GM10266 (cell line): ENCODE measurements at regions not wholly inside any gene's neighbourhood (a gene's known extent, or its start where the extent isn't known, plus 50 kb on each side); places are given as distances from the start of the nearest gene placed in this dataset.

Experiments
- DNase-seq: peaks from one replicate; pipeline ENCODE4 v3.0.0; 2012; ENCODE audit errors: extremely low spot score
- CTCF ChIP-seq: IDR thresholded peaks from 2 replicates; pipeline ENCODE4 v1.5.1; 2012; ENCODE audit warnings: mild to moderate bottlenecking, low read depth; ENCODE audit not compliant: control insufficient read depth, insufficient read depth; ENCODE audit errors: missing control alignments

DNA sequence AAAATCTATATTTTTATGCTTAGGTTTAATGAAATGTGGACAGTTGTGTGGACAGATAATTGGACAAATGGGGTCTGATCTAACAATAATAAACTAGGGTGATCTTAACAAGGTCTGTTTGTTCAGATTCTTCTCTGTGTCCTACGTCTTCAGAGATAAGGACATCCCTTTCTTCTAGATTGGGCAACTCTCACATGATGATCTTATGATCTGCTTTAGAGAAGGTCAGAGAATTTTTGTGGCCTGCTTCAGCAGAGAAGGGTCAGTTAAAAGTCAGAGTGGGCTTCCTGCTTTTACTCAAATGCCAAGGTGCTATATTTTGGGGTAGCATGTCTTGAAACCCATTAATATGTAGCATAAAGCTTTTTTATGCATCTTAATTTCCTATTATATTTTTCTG is 63.8 kb upstream of the RGMB start:
- no peak for DNase-seq
- no peak for TF ChIP-seq CTCF

GRCh38 chr5:98713027-98713426 is 60.4 kb upstream of the RGMB start:
- no peak for TF ChIP-seq CTCF
- no peak for DNase-seq

GRCh38 chr5:98713856-98714255 is 59.6 kb upstream of the RGMB start:
- DNase-seq, result no peak

GRCh38 chr5:98714710-98715288 is 58.7 kb upstream of the RGMB start:
- DNase-seq, result no peak
- no peak for TF ChIP-seq CTCF

More at GRCh38 chr5:98713856-98714255, 59.6 kb upstream of the RGMB start:
- no peak for TF ChIP-seq CTCF

- DNase-seq, result no peak
- no peak for TF ChIP-seq CTCF
Measured at GRCh38 chr5:98721231-98721928, 52.1 kb upstream of the RGMB start.

DNA sequence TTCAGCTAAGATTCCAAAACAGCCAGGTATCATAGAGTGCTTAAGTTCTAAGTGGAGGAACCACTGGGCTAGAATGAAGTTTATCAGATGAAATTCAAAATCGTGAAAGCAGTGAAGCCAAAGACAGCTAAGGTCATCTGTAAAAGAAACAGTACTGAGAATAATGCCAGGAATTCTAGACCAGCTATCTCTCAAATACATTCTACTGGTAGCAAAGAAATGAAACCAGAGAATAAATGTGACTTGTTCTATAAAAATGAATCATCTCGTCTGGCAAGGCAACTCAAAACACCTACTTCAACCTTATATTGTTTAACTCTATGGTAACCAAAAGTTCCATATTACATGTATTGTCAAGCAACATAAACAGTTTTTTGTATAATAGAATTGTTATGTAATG is 51.3 kb upstream of the RGMB start:
- TF ChIP-seq CTCF, result no peak
- DNase-seq, result no peak

DNA sequence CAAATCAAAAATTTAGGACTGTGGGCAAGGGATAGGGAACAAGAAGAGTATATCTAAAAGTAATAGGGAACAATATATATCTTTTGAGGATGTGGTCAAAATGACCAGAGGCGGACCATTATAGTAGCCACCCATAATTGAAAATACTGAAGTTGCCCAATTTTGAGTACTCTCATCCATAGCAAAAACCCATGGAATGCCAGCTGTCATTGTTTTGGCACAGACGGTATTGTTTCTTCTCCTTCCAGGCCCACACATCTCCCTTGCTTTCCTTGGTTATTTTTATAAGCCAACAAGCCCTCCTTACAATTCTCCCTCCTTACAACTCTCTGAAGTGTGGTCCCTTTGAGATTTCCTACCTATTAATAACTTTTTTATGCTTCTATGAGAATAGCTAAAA is 50.4 kb upstream of the RGMB start:
- no peak for DNase-seq
- TF ChIP-seq CTCF, result no peak
